ENCODE measurements at regions not wholly inside any gene's neighbourhood (a gene's known extent, or its start where the extent isn't known, plus 50 kb on each side); places are given as distances from the start of the nearest gene placed in this dataset.

DNA sequence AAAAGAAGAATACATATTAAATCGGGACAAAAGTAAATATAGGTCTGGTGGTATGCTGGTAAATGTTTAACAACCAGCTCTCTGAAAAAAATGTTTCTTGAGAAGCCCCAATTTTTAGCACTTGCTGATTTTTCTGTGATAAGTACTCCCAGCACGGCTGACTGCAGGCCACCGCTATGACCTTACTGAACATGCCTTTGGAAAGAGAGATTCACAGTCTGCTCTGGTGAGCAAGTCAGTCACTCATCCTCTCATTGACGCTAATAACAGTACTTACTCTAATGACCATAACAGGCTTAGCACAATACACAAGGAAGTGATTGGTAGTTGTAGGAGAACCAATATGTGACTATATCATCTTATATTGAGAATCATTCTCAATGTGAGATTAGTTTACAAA is 98.9 kb upstream of the BLTP1 start:
- TF ChIP-seq, protein P1, sequence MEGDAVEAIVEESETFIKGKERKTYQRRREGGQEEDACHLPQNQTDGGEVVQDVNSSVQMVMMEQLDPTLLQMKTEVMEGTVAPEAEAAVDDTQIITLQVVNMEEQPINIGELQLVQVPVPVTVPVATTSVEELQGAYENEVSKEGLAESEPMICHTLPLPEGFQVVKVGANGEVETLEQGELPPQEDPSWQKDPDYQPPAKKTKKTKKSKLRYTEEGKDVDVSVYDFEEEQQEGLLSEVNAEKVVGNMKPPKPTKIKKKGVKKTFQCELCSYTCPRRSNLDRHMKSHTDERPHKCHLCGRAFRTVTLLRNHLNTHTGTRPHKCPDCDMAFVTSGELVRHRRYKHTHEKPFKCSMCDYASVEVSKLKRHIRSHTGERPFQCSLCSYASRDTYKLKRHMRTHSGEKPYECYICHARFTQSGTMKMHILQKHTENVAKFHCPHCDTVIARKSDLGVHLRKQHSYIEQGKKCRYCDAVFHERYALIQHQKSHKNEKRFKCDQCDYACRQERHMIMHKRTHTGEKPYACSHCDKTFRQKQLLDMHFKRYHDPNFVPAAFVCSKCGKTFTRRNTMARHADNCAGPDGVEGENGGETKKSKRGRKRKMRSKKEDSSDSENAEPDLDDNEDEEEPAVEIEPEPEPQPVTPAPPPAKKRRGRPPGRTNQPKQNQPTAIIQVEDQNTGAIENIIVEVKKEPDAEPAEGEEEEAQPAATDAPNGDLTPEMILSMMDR (IDR thresholded peaks at IDR 0.05; ENCODE audit: low read depth, low read length), result no peak
- no peak for TF ChIP-seq POLR2A (IDR thresholded peaks at IDR 0.05; ENCODE audit: extremely low read depth, insufficient read length)
- TF ChIP-seq, protein P2, sequence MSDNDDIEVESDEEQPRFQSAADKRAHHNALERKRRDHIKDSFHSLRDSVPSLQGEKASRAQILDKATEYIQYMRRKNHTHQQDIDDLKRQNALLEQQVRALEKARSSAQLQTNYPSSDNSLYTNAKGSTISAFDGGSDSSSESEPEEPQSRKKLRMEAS (IDR thresholded peaks at IDR 0.05; ENCODE audit: low read depth, low read length), result no peak

Data from NB4 (cell line).